ENCODE measurements at regions not wholly inside any gene's neighbourhood (a gene's known extent, or its start where the extent isn't known, plus 50 kb on each side); places are given as distances from the start of the nearest gene placed in this dataset.

GRCh38 chr4:144203155-144203554 is 62.6 kb upstream of the GYPA start:
- H2BK20ac ChIP-seq (ENCODE audit: low read depth, low read length) = no peak overlapping the region
- no peak overlapping the region for H4K8ac ChIP-seq (ENCODE audit: low read depth in 2 of 2, low read length in 2 of 2)
- no peak overlapping the region for H3K56ac ChIP-seq (ENCODE audit: extremely low read depth, insufficient read depth, low read length)
- no peak overlapping the region for H4K5ac ChIP-seq (ENCODE audit: low read depth, low read length)
- H3K18ac ChIP-seq (ENCODE audit: low read depth, low read length) = no peak overlapping the region
- intact Hi-C loops (cut with micrococcal nuclease) (no loop called here), dilution Hi-C loops (cut with HindIII; ENCODE audit: low sequenced_read_pairs, unreplicated experiment) (no loop called here), in situ Hi-C loops (cut with MboI; ENCODE audit: low sequenced_read_pairs) (no loop called here)
- H2BK120ac ChIP-seq (ENCODE audit: low read depth, low read length) = no peak overlapping the region
- no peak for DNase-seq
- ATAC-seq (ENCODE audit: low read depth) = no peak
- H3K27me3 ChIP-seq (ENCODE audit: control insufficient read depth, insufficient read depth, low read length) = no peaks in the 10 kb centered on the region
- H2BK15ac ChIP-seq (ENCODE audit: low read depth, low read length) = no peak overlapping the region
- H3K9me3 ChIP-seq (ENCODE audit: control insufficient read depth, insufficient read depth, low read length) = no peaks in the 10 kb centered on the region
- WGBS, 2 experiments (ENCODE audit: extremely low coverage in 2 of 2, insufficient read length in 1 of 2) = no CpG with 5 or more reads among the region's 2 CpGs
- H3K79me1 ChIP-seq (ENCODE audit: low read depth in 1 of 2, low read length in 2 of 2) = no peaks in the 10 kb centered on the region
- H2AK5ac ChIP-seq (ENCODE audit: low read depth, low read length) = no peak overlapping the region
- no peak overlapping the region for H3K23ac ChIP-seq (ENCODE audit: low read depth, low read length)
- H3K9me1 ChIP-seq (ENCODE audit: insufficient read depth, low read length) = no peaks in the 10 kb centered on the region
- no peak overlapping the region for H3K9ac ChIP-seq (ENCODE audit: low read depth, low read length)
- no peak overlapping the region for H2AFZ ChIP-seq (replicated peaks; ENCODE audit: low read length, poor library complexity)
- BruUV-seq (replicated peaks) = no TSS peak
- no peak overlapping the region for H2AK9ac ChIP-seq (replicated peaks; ENCODE audit: low read depth, low read length, poor library complexity)
- H3K14ac ChIP-seq (replicated peaks; ENCODE audit: low read depth, low read length) = no peak overlapping the region
- no peaks in the 10 kb centered on the region for H3K36me3 ChIP-seq (ENCODE audit: control insufficient read depth, insufficient read depth, low read length)
- CTCF ChIA-PET = no interaction called here
- H4K91ac ChIP-seq (ENCODE audit: insufficient read depth, low read depth, low read length) = no peak overlapping the region
- H3K4ac ChIP-seq (ENCODE audit: low read depth, low read length) = no peak overlapping the region
- H4K20me1 ChIP-seq (ENCODE audit: insufficient read depth, low read length) = no peaks in the 10 kb centered on the region
- no peak overlapping the region for H2BK5ac ChIP-seq (ENCODE audit: low read depth, low read length, poor library complexity, severe bottlenecking)
- H3K4me3 ChIP-seq (ENCODE audit: insufficient read depth, low read depth, low read length) = no peak overlapping the region
- H3K4me1 ChIP-seq (ENCODE audit: control insufficient read depth, insufficient read depth, low read length) = no peaks in the 10 kb centered on the region
- TF ChIP-seq ELK1 (IDR thresholded peaks at IDR 0.05; ENCODE audit: borderline replicate concordance, low read depth, low read length) (no peak), BHLHE40 (IDR thresholded peaks at IDR 0.05; ENCODE audit: low read depth, low read length) (no peak), MAFK (IDR thresholded peaks at IDR 0.05; ENCODE audit: low read depth, low read length) (no peak), MXI1 (IDR thresholded peaks at IDR 0.05; ENCODE audit: borderline replicate concordance, low read depth, low read length) (no peak), NFE2L2 (IDR thresholded peaks at IDR 0.05; ENCODE audit: low read depth, low read length) (no peak), SMC3 (IDR thresholded peaks at IDR 0.05; ENCODE audit: low read depth, low read length) (no peak), FOS (IDR thresholded peaks at IDR 0.05; ENCODE audit: low read depth, low read length) (no peak), RFX5 (IDR thresholded peaks at IDR 0.05; ENCODE audit: low read depth, low read length) (no peak)
- POLR2A ChIA-PET (ENCODE audit: unreplicated experiment) = no interaction called here
- no peak overlapping the region for H3K27ac ChIP-seq (ENCODE audit: insufficient read depth, low read length)
- H3K4me2 ChIP-seq (ENCODE audit: low read depth, low read length) = no peak overlapping the region
